ENCODE measurements at regions not wholly inside any gene's neighbourhood (a gene's known extent, or its start where the extent isn't known, plus 50 kb on each side); places are given as distances from the start of the nearest gene placed in this dataset.

- no peaks in the 10 kb centered on the region for H3K4me1 Mint-ChIP-seq (ENCODE audit: low read depth)
- H3K27me3 Mint-ChIP-seq: peaks cover 8% of the 10 kb centered on the region
- H3K4me3 Mint-ChIP-seq: no peak overlapping the region
- POLR2A ChIA-PET: no interaction called here
- Histone ChIP-seq H3K4me3 (ENCODE audit: low read length) (no peak overlapping the region), H3K36me3 (ENCODE audit: insufficient read depth, low read length) (no peaks in the 10 kb centered on the region), H3K4me1 (ENCODE audit: insufficient read depth, low read length) (no peaks in the 10 kb centered on the region), H3K27me3 (ENCODE audit: control insufficient read depth in 1 of 2, insufficient read depth in 2 of 2, low read length in 2 of 2) (peaks cover 0 to 3% of the 10 kb centered on the region in 2 experiments), H3K27ac (ENCODE audit: low read depth in 1 of 2, low read length in 2 of 2) (no peak overlapping the region), H3K9me3 (ENCODE audit: control insufficient read depth in 1 of 2, insufficient read depth in 1 of 2, low read length in 2 of 2) (peaks cover 0 to 16% of the 10 kb centered on the region in 2 experiments)
- ATAC-seq (ENCODE audit: poor library complexity) (no peak), DNase-seq (no peak)
- no peak overlapping the region for H3K27ac Mint-ChIP-seq
- intact Hi-C loops (cut with DNase I, micrococcal nuclease): no loop called here
- H3K36me3 Mint-ChIP-seq (ENCODE audit: low read depth): no peaks in the 10 kb centered on the region
- CTCF ChIA-PET: no interaction called here
- H3K9me3 Mint-ChIP-seq: no peaks in the 10 kb centered on the region
- no peak for TF ChIP-seq CTCF (IDR thresholded peaks at IDR 0.05)
Measured at GRCh38 chr11:133713406-133713805, 131.9 kb downstream of the SPATA19 start.

GRCh38 chr11:133712051-133712560 is 133.2 kb downstream of the SPATA19 start:
- ChIA-PET CTCF (no interaction called here), POLR2A (no interaction called here)
- Mint-ChIP-seq H3K4me1 (ENCODE audit: low read depth) (no peaks in the 10 kb centered on the region), H3K36me3 (ENCODE audit: low read depth) (no peaks in the 10 kb centered on the region), H3K27ac (no peak overlapping the region), H3K4me3 (no peak overlapping the region), H3K9me3 (no peaks in the 10 kb centered on the region), H3K27me3 (peaks cover 8% of the 10 kb centered on the region)
- Histone ChIP-seq H3K27ac (ENCODE audit: low read depth in 1 of 2, low read length in 2 of 2) (no peak overlapping the region), H3K4me1 (ENCODE audit: insufficient read depth, low read length) (no peaks in the 10 kb centered on the region), H3K36me3 (ENCODE audit: insufficient read depth, low read length) (no peaks in the 10 kb centered on the region), H3K4me3 (ENCODE audit: low read length) (no peak overlapping the region), H3K9me3 (ENCODE audit: control insufficient read depth in 1 of 2, insufficient read depth in 1 of 2, low read length in 2 of 2) (peaks cover 0 to 14% of the 10 kb centered on the region in 2 experiments), H3K27me3 (ENCODE audit: control insufficient read depth in 1 of 2, insufficient read depth in 2 of 2, low read length in 2 of 2) (peaks cover 0 to 3% of the 10 kb centered on the region in 2 experiments)
- TF ChIP-seq CTCF (IDR thresholded peaks at IDR 0.05): no peak
- intact Hi-C loops (cut with DNase I, micrococcal nuclease): no loop called here
- no peak for ATAC-seq (ENCODE audit: poor library complexity)
- DNase-seq: no peak

- Mint-ChIP-seq H3K27me3 (peaks cover 8% of the 10 kb centered on the region), H3K4me3 (no peak overlapping the region), H3K36me3 (ENCODE audit: low read depth) (no peaks in the 10 kb centered on the region), H3K9me3 (no peaks in the 10 kb centered on the region), H3K4me1 (ENCODE audit: low read depth) (no peaks in the 10 kb centered on the region), H3K27ac (no peak overlapping the region)
- ChIA-PET CTCF (no interaction called here), POLR2A (no interaction called here)
- ATAC-seq (ENCODE audit: poor library complexity) (no peak), DNase-seq (no peak)
- H3K9me3 ChIP-seq (ENCODE audit: control insufficient read depth in 1 of 2, insufficient read depth in 1 of 2, low read length in 2 of 2): peaks cover 0 to 10% of the 10 kb centered on the region in 2 experiments
- intact Hi-C loops (cut with DNase I, micrococcal nuclease): no loop called here
- H3K4me1 ChIP-seq (ENCODE audit: insufficient read depth, low read length): no peaks in the 10 kb centered on the region
- no peak for TF ChIP-seq CTCF (IDR thresholded peaks at IDR 0.05)
- peaks cover 0 to 3% of the 10 kb centered on the region in 2 experiments for H3K27me3 ChIP-seq (ENCODE audit: control insufficient read depth in 1 of 2, insufficient read depth in 2 of 2, low read length in 2 of 2)
- no peak overlapping the region for H3K4me3 ChIP-seq (ENCODE audit: low read length)
- no peaks in the 10 kb centered on the region for H3K36me3 ChIP-seq (ENCODE audit: insufficient read depth, low read length)
- no peak overlapping the region for H3K27ac ChIP-seq (ENCODE audit: low read depth in 1 of 2, low read length in 2 of 2)
Measured at GRCh38 chr11:133711545-133711944, 133.8 kb downstream of the SPATA19 start.
